Stomach (tissue), 4 donors: ENCODE measurements at regions not wholly inside any gene's neighbourhood (a gene's known extent, or its start where the extent isn't known, plus 50 kb on each side); places are given as distances from the start of the nearest gene placed in this dataset.

Experiments
- CTCF ChIP-seq, 7 experiments: fragments of 450-650 bp in 4 of 7; fragments of 200-600 bp in 3 of 7; sonication (generic) in 3 of 7; IDR thresholded peaks; one replicate each; pipeline ENCODE4 v1.5.1; 2016 to 2019; ENCODE audit warnings: antibody characterized with exemption in 7 of 7, control low read depth in 2 of 7, mild to moderate bottlenecking in 1 of 7
- POLR2AphosphoS5 ChIP-seq, 3 donors: sonication (generic); formaldehyde crosslinking; IDR thresholded peaks; one replicate each; pipeline ENCODE4 v1.6.1; 2016; ENCODE audit warnings: antibody characterized with exemption in 3 of 3

- TF ChIP-seq CTCF (IDR thresholded peaks at IDR 0.05) (no peak), POLR2AphosphoS5 (IDR thresholded peaks at IDR 0.05) (no peak)
These were observed 279.7 kb upstream of the MSX2 start for GRCh38 chr5:174444479-174445188.
